ENCODE measurements at regions not wholly inside any gene's neighbourhood (a gene's known extent, or its start where the extent isn't known, plus 50 kb on each side); places are given as distances from the start of the nearest gene placed in this dataset.
A peak's percentile ranks its signal among the peaks of the same experiment; 100 is the strongest.

DNA sequence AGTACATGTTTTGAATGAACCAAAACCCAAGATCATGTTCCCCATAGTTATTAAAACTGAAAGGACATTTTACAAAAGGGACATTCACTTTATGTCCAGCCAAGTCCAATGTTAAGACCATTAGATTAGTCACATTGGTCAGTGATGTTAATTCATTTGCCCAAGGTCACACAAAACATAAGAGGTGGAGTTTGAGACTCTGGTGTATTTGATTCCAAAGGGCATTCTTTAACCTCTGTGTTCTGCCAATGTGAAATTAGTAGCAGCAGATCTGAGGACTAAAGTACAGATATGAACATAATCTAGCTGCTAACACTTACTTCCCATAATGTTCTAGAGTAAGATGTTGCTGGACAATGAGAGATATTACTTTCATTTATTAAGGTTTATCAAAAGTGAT, 425.6 kb downstream of the TUSC7 start:
- DNase-seq (ENCODE audit: insufficient read length, low spot score), result no peak
- FAIRE-seq, result no peak
- TF ChIP-seq, protein P1, sequence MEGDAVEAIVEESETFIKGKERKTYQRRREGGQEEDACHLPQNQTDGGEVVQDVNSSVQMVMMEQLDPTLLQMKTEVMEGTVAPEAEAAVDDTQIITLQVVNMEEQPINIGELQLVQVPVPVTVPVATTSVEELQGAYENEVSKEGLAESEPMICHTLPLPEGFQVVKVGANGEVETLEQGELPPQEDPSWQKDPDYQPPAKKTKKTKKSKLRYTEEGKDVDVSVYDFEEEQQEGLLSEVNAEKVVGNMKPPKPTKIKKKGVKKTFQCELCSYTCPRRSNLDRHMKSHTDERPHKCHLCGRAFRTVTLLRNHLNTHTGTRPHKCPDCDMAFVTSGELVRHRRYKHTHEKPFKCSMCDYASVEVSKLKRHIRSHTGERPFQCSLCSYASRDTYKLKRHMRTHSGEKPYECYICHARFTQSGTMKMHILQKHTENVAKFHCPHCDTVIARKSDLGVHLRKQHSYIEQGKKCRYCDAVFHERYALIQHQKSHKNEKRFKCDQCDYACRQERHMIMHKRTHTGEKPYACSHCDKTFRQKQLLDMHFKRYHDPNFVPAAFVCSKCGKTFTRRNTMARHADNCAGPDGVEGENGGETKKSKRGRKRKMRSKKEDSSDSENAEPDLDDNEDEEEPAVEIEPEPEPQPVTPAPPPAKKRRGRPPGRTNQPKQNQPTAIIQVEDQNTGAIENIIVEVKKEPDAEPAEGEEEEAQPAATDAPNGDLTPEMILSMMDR (IDR thresholded peaks at IDR 0.05; ENCODE audit: insufficient read depth, missing control alignments), result no peak

DNA sequence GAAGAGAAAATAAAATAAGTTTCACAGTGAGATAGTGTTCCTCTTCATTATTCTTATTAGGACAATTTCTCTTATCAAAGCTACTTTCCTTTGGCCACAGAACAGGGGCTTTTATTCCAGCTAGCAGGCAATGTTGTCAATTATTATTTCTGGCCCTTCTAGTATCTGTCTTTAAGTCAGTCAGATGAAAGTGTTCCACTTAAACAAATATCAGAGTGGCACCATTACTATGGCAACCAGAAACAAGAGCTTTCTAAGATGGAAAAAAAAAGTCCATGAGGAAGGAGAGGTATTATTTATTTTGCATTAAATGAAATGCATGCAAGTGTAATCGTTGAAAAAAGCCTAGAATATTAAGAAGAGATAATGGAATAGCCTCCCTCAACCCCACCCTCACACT, 426.4 kb downstream of the TUSC7 start:
- TF ChIP-seq, protein P1 (IDR thresholded peaks at IDR 0.05; ENCODE audit: insufficient read depth, missing control alignments), result no peak
- FAIRE-seq, result no peak

DNA sequence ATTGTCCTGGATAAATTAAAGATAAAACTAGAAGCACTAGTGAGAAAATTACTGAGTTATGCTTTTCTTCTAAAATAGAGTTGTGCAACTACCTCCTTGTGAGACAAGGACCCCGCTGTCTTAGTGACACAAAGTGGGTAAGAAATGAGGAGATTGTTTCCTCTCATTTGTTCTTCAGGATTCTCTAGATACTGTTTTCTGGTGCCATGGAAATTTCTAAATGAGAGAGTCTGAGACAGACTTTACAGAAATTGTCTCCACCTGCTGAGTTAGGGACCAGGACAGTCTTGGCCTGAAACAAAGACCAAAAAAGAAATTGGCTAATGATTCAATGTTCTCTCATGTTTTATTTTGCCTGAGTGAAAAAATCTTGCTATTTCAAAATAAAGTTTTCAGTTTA, 427.5 kb downstream of the TUSC7 start:
- TF ChIP-seq, protein P1 (IDR thresholded peaks at IDR 0.05; ENCODE audit: insufficient read depth, missing control alignments), result no peak
- FAIRE-seq, result no peak
- DNase-seq (ENCODE audit: insufficient read length, low spot score), result no peak

More for the DNA sequence above, 426.4 kb downstream of the TUSC7 start:
- no peak for DNase-seq (ENCODE audit: insufficient read length, low spot score)

DNA sequence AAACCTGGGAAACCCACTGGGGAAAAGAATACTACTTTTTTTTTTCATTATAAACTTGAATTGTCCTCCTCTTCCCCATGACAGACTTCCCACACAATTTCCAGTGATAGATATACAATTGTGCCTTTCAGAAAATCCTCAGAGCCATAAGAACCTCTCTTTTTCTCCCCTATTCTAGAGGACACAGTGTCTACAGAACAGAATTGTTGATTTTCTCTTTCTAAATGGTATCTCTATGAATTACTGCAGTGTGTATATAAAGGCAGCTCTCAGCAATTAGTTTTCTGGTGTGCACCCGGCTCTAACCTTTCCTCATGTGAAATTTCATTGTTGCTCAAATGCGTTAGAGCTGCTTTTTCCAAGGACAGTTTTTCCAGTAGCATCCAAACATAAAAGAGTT, 430.1 kb downstream of the TUSC7 start:
- TF ChIP-seq, protein P1 (IDR thresholded peaks at IDR 0.05; ENCODE audit: insufficient read depth, missing control alignments), result no peak
- FAIRE-seq, result no peak
- DNase-seq (ENCODE audit: insufficient read length, low spot score), result no peak

DNA sequence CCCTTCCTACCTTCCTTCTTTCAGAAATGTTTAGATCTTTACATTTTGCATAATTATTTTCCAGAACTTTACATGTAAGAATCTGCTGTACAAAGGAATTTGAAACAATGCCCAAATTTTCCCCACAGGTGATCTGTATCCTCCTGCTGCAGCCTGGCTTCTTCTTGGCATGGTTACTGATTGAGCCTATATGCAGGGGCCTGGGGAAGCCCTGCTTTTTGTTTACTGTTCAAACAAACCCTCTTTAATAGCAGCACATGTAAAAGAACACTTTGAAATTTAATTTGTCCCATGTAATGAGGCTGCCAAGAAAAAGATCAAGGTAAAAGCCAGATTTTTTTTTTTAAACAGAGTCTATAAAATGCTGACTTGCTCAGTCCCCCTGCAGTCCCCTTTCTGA, 432.2 kb downstream of the TUSC7 start:
- no peak for FAIRE-seq
- TF ChIP-seq, protein P1 (IDR thresholded peaks at IDR 0.05; ENCODE audit: insufficient read depth, missing control alignments), result no peak
- no peak for DNase-seq (ENCODE audit: insufficient read length, low spot score)

DNA sequence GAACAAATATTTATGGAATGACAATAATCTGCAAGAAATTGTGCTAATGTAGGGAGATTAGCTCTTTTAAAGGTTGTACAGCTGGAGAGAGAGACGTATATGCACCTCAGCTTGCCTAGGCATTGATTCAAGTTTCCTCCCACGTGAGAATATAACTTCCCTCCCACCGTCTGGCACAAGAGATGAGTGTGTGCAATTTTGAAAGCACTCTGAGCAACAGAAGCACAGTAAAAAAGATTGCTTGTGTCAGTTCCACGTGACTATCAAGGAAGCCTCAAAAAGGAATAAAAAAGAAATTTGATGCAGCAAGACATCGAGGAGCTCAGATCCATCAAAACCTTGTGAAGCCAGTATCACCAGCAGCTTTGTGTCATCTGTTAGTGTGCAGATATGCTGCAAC, 435.3 kb downstream of the TUSC7 start:
- DNase-seq (ENCODE audit: insufficient read length, low spot score), result no peak
- TF ChIP-seq, protein P1 (IDR thresholded peaks at IDR 0.05; ENCODE audit: insufficient read depth, missing control alignments), result no peak
- peak; percentile 6 for FAIRE-seq

DNA sequence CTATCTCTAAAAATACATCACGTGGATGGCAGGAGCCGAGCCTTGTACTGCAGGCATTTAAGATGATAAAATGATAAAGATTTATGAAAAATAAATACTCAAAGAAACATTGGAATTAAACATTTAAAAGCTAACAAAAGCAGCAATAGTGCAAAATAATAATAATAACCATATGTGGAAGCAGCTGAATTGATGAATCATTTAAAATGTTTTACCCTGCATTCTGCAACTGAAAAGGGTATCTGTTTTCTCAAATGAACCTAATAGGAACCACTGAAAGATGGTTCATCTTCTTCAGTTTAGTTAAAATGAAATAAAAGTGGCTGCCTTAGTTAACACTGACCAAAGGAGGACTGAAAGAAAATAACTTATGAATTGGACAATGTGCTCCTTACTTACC, 436.1 kb downstream of the TUSC7 start:
- TF ChIP-seq, protein P1 (IDR thresholded peaks at IDR 0.05; ENCODE audit: insufficient read depth, missing control alignments), result no peak
- FAIRE-seq, result no peak
- DNase-seq (ENCODE audit: insufficient read length, low spot score), result no peak
